ENCODE measurements at regions not wholly inside any gene's neighbourhood (a gene's known extent, or its start where the extent isn't known, plus 50 kb on each side); places are given as distances from the start of the nearest gene placed in this dataset.

GRCh38 chr2:37472959-37473358, 128.5 kb downstream of the QPCT start:
- DNase-seq: no peak

- DNase-seq: no peak
Measured at GRCh38 chr2:37476411-37476810, 132.0 kb downstream of the QPCT start.

GRCh38 chr2:37477921-37478320, 133.5 kb downstream of the QPCT start:
- no peak for DNase-seq

- no peak for DNase-seq
Measured at GRCh38 chr2:37481244-37481643, 136.8 kb downstream of the QPCT start.

GRCh38 chr2:37489041-37489456, 144.6 kb downstream of the QPCT start:
- no peak for DNase-seq

GRCh38 chr2:37489536-37489935, 145.1 kb downstream of the QPCT start:
- no peak for DNase-seq

GRCh38 chr2:37493425-37493824, 149.0 kb downstream of the QPCT start:
- DNase-seq: no peak

GRCh38 chr2:37499113-37499512, 154.7 kb downstream of the QPCT start:
- no peak for DNase-seq

- DNase-seq: peak; percentile 51
Measured at GRCh38 chr2:37500031-37500430, 155.6 kb downstream of the QPCT start.

GRCh38 chr2:37501113-37501512, 156.7 kb downstream of the QPCT start:
- DNase-seq: no peak

- DNase-seq: peak; percentile 60
Measured at GRCh38 chr2:37506407-37507050, 162.1 kb downstream of the QPCT start.

GRCh38 chr2:37507051-37507410, 162.6 kb downstream of the QPCT start:
- DNase-seq: no peak

- no peak for DNase-seq
Measured at GRCh38 chr2:37507703-37508102, 163.3 kb downstream of the QPCT start.

GRCh38 chr2:37512971-37513370, 158.5 kb downstream of the CDC42EP3 start:
- DNase-seq: no peak

GRCh38 chr2:37523814-37524362, 147.6 kb downstream of the CDC42EP3 start:
- DNase-seq: peak; percentile 64

- no peak for DNase-seq
Measured at GRCh38 chr2:37526323-37526722, 145.1 kb downstream of the CDC42EP3 start.

- no peak for DNase-seq
Measured at GRCh38 chr2:37526856-37527255, 144.6 kb downstream of the CDC42EP3 start.

GRCh38 chr2:37527361-37527760, 144.1 kb downstream of the CDC42EP3 start:
- DNase-seq: no peak

GRCh38 chr2:37529830-37530415, 141.5 kb downstream of the CDC42EP3 start:
- no peak for DNase-seq

GRCh38 chr2:37532503-37532902, 138.9 kb downstream of the CDC42EP3 start:
- DNase-seq: no peak

GRCh38 chr2:37537316-37537715, 134.1 kb downstream of the CDC42EP3 start:
- no peak for DNase-seq

- DNase-seq: no peak
Measured at GRCh38 chr2:37541516-37541915, 129.9 kb downstream of the CDC42EP3 start.

GRCh38 chr2:37543999-37544557, 127.4 kb downstream of the CDC42EP3 start:
- DNase-seq: peak; percentile 44

- DNase-seq: no peak
Measured at GRCh38 chr2:37544591-37545031, 126.8 kb downstream of the CDC42EP3 start.

Data from suppressor macrophage treated with lipopolysaccharide for 4 hours (primary cell).